ENCODE measurements at regions not wholly inside any gene's neighbourhood (a gene's known extent, or its start where the extent isn't known, plus 50 kb on each side); places are given as distances from the start of the nearest gene placed in this dataset.

DNA sequence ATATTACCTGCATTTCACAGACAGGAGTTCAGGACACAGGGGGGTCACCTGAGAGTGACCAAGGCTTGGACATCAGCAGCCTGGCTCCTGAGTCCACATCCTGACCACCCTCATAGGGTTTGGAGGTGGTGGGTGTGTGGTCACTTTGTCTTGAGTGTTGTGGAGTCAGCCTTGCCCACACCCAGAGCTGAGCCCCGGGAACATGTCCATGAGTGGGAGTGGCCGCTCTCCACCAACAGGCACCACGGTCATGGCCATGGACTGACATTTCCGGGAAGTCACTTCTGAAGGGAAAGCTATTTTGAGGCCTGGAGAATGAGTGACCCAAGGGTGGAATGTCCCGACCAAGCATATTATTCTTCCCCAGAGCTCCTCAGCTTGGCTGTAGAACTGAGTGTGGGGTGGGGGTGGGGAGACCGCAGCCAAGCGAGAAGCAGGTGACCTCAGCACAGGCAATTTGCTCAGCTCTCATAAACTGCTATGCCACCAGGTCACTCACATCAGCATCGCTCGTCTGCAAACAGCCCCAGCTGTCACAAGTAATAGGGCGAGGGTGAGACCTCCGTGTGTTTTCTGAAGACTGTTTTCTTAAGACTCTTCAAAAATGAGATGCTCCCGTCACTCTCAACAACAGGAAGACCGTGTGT is 348.6 kb upstream of the CDH4 start:
- H3K9me3 ChIP-seq (ENCODE audit: low read depth) = no peaks in the 10 kb centered on the region
- H2AFZ ChIP-seq (replicated peaks) = no peak overlapping the region
- no peaks in the 10 kb centered on the region for H3F3A ChIP-seq (ENCODE audit: low read depth)
- Mint-ChIP-seq H3K27ac (no peak overlapping the region), H3K4me1 (peaks cover 9% of the 10 kb centered on the region), H3K9me3 (peaks cover 7% of the 10 kb centered on the region), H3K4me3 (no peak overlapping the region), H3K27me3 (ENCODE audit: insufficient read depth, low read depth) (peaks cover 3% of the 10 kb centered on the region), H3K36me3 (no peaks in the 10 kb centered on the region)
- DNase-seq (ENCODE audit: low spot score) = no peak
- no peak overlapping the region for H3K4me3 ChIP-seq
- no peaks in the 10 kb centered on the region for H4K20me1 ChIP-seq (ENCODE audit: low read depth)
- H3K27ac ChIP-seq = no peak overlapping the region
- H3K4me1 ChIP-seq = peaks cover under 1% of the 10 kb centered on the region
- no peaks in the 10 kb centered on the region for H3K36me3 ChIP-seq
- H3K9ac ChIP-seq = no peak overlapping the region
- H3K79me2 ChIP-seq (ENCODE audit: low read depth) = no peaks in the 10 kb centered on the region
- TF ChIP-seq, protein P1, sequence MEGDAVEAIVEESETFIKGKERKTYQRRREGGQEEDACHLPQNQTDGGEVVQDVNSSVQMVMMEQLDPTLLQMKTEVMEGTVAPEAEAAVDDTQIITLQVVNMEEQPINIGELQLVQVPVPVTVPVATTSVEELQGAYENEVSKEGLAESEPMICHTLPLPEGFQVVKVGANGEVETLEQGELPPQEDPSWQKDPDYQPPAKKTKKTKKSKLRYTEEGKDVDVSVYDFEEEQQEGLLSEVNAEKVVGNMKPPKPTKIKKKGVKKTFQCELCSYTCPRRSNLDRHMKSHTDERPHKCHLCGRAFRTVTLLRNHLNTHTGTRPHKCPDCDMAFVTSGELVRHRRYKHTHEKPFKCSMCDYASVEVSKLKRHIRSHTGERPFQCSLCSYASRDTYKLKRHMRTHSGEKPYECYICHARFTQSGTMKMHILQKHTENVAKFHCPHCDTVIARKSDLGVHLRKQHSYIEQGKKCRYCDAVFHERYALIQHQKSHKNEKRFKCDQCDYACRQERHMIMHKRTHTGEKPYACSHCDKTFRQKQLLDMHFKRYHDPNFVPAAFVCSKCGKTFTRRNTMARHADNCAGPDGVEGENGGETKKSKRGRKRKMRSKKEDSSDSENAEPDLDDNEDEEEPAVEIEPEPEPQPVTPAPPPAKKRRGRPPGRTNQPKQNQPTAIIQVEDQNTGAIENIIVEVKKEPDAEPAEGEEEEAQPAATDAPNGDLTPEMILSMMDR (IDR thresholded peaks at IDR 0.05) = no peak
- TF ChIP-seq EZH2phosphoT487 (IDR thresholded peaks at IDR 0.05) (no peak), EZH2 (IDR thresholded peaks at IDR 0.05) (no peak)
- H3K27me3 ChIP-seq = no peaks in the 10 kb centered on the region
- H3K4me2 ChIP-seq = no peak overlapping the region

DNA sequence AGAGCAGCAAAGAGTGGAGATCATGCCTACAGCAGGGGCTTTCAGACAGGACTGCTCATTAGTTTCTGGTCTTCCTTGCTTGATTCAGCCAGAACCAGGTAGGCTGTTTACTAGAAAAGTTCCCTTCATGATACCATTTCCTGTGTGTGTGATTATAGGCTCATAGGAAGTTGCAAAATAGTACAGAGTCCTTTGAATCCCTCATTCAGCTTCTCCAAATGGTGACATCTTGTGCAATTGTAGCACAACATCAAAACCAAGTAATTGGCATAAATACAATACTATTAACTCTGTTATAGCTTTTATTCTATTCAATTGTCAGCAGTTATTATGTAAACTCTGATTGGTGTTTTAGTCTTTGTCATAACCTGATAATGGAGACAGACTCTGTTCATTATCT is 347.3 kb upstream of the CDH4 start:
- H4K20me1 ChIP-seq (ENCODE audit: low read depth) = no peaks in the 10 kb centered on the region
- no peaks in the 10 kb centered on the region for H3F3A ChIP-seq (ENCODE audit: low read depth)
- no peaks in the 10 kb centered on the region for H3K36me3 Mint-ChIP-seq
- no peaks in the 10 kb centered on the region for H3K27me3 ChIP-seq
- H3K4me1 Mint-ChIP-seq = peaks cover 5% of the 10 kb centered on the region
- no peak overlapping the region for H2AFZ ChIP-seq (replicated peaks)
- H3K4me3 ChIP-seq = no peak overlapping the region
- no peak overlapping the region for H3K4me3 Mint-ChIP-seq
- no peaks in the 10 kb centered on the region for H3K36me3 ChIP-seq
- peaks cover 3% of the 10 kb centered on the region for H3K27me3 Mint-ChIP-seq (ENCODE audit: insufficient read depth, low read depth)
- H3K79me2 ChIP-seq (ENCODE audit: low read depth) = no peaks in the 10 kb centered on the region
- H3K9me3 ChIP-seq (ENCODE audit: low read depth) = no peaks in the 10 kb centered on the region
- no peak overlapping the region for H3K27ac ChIP-seq
- H3K27ac Mint-ChIP-seq = no peak overlapping the region
- no peak for DNase-seq (ENCODE audit: low spot score)
- H3K9ac ChIP-seq = no peak overlapping the region
- no peak overlapping the region for H3K4me2 ChIP-seq
- TF ChIP-seq EZH2phosphoT487 (IDR thresholded peaks at IDR 0.05) (no peak), EZH2 (IDR thresholded peaks at IDR 0.05) (no peak)
- TF ChIP-seq, protein P1 (IDR thresholded peaks at IDR 0.05) = no peak
- peaks cover 7% of the 10 kb centered on the region for H3K9me3 Mint-ChIP-seq
- H3K4me1 ChIP-seq = no peaks in the 10 kb centered on the region

DNA sequence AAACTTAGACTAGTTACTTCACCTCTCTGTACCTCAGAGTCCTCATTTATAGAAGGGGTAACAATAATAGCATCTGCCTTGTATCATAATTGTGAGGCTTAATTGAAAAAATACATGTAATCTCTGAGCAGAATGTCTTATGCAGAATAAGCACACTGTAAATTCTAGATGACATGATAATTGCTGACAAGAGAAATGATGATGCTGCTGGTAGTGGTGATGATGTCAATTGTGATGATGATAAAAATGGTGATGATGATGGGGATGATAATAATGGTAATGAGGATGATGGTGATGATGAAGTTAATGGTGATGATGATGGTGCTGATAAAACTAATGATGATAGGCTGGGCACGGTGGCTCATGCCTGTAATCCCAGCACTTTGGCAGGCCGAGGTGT is 346.1 kb upstream of the CDH4 start:
- Histone ChIP-seq H3K27ac (no peak overlapping the region), H3K9me3 (ENCODE audit: low read depth) (no peaks in the 10 kb centered on the region), H3K27me3 (no peaks in the 10 kb centered on the region), H3K4me1 (no peaks in the 10 kb centered on the region), H3K4me3 (no peak overlapping the region), H2AFZ (replicated peaks) (no peak overlapping the region), H4K20me1 (ENCODE audit: low read depth) (no peaks in the 10 kb centered on the region), H3K79me2 (ENCODE audit: low read depth) (no peaks in the 10 kb centered on the region), H3K9ac (no peak overlapping the region), H3F3A (ENCODE audit: low read depth) (no peaks in the 10 kb centered on the region), H3K4me2 (no peak overlapping the region), H3K36me3 (no peaks in the 10 kb centered on the region)
- no peak for TF ChIP-seq EZH2 (IDR thresholded peaks at IDR 0.05)
- TF ChIP-seq, protein P1 (IDR thresholded peaks at IDR 0.05) = no peak
- Mint-ChIP-seq H3K27me3 (ENCODE audit: insufficient read depth, low read depth) (peaks cover 3% of the 10 kb centered on the region), H3K4me3 (no peak overlapping the region), H3K4me1 (no peaks in the 10 kb centered on the region), H3K27ac (no peak overlapping the region), H3K9me3 (peaks cover 7% of the 10 kb centered on the region), H3K36me3 (no peaks in the 10 kb centered on the region)
- no peak for DNase-seq (ENCODE audit: low spot score)
